K562 (cell line): ENCODE measurements at regions not wholly inside any gene's neighbourhood (a gene's known extent, or its start where the extent isn't known, plus 50 kb on each side); places are given as distances from the start of the nearest gene placed in this dataset.

Experiments
- CREBBP ChIP-seq: IDR thresholded peaks from one replicate; pipeline ENCODE4 v1.6.1; 2012; ENCODE audit warnings: low read depth, mild to moderate bottlenecking, control low read depth, inconsistent platforms, low read length
- HNRNPK ChIP-seq: fragments of 200-400 bp; formaldehyde crosslinking; IDR thresholded peaks from one replicate; pipeline ENCODE4 v1.6.1; 2018; ENCODE audit warnings: mild to moderate bottlenecking, low read depth, low read length; ENCODE audit not compliant: poor library complexity, severe bottlenecking
- MTF1 ChIP-seq: fragments of 250-450 bp; sonication (Bioruptor Pico); IDR thresholded peaks from 2 replicates; pipeline ENCODE4 v1.9.0; 2021; ENCODE audit warnings: moderate library complexity, mild to moderate bottlenecking, inconsistent platforms, borderline replicate concordance
- NUFIP1 ChIP-seq: fragments of 450-650 bp; IDR thresholded peaks from 2 replicates; pipeline ENCODE4 v1.6.1; 2018; ENCODE audit not compliant: partially characterized antibody
- PCBP2 ChIP-seq: fragments of 200-400 bp; formaldehyde crosslinking; IDR thresholded peaks from 2 replicates; pipeline ENCODE4 v1.6.1; 2018; ENCODE audit warnings: low read length, low read depth, mild to moderate bottlenecking, moderate library complexity; ENCODE audit not compliant: poor library complexity, severe bottlenecking
- PKNOX1 ChIP-seq: fragments of 450-650 bp; IDR thresholded peaks from 2 replicates; pipeline ENCODE4 v1.6.1; 2016
- POLR2B ChIP-seq: fragments of 450-650 bp; IDR thresholded peaks from 2 replicates; pipeline ENCODE4 v1.6.1; 2018; ENCODE audit warnings: low read depth; ENCODE audit not compliant: partially characterized antibody
- RERE ChIP-seq: sonication (generic); formaldehyde crosslinking; IDR thresholded peaks from 2 replicates; pipeline ENCODE4 v1.8.0; 2023; ENCODE audit warnings: missing genetic modification reagents, mild to moderate bottlenecking, borderline replicate concordance
- YBX1 ChIP-seq: fragments of 450-650 bp; IDR thresholded peaks from 2 replicates; pipeline ENCODE4 v1.7.1; 2016; ENCODE audit warnings: mild to moderate bottlenecking
- ZBTB2 ChIP-seq: fragments of 450-650 bp; IDR thresholded peaks from 2 replicates; pipeline ENCODE4 v1.6.1; 2016; ENCODE audit warnings: antibody characterized with exemption
- TF ChIP-seq, protein P1 (sequence below): fragments of 450-650 bp; formaldehyde crosslinking; IDR thresholded peaks from 2 replicates; pipeline ENCODE4 v1.4.0; 2022; ENCODE audit warnings: mild to moderate bottlenecking, moderate library complexity
- TF ChIP-seq, protein P2 (sequence below): fragments of 250-450 bp; sonication (Bioruptor Pico); IDR thresholded peaks from 2 replicates; pipeline ENCODE4 v1.4.0; 2020; ENCODE audit warnings: mild to moderate bottlenecking, moderate library complexity

GRCh38 chr4:136800248-136800647 lies 732.0 kb downstream of the PCDH18 start (continued):
- no peak for TF ChIP-seq RERE
- TF ChIP-seq MTF1 (CRISPR knock-in tag) = no peak
- TF ChIP-seq YBX1 = no peak
- no peak for TF ChIP-seq POLR2B
- TF ChIP-seq, protein P1, sequence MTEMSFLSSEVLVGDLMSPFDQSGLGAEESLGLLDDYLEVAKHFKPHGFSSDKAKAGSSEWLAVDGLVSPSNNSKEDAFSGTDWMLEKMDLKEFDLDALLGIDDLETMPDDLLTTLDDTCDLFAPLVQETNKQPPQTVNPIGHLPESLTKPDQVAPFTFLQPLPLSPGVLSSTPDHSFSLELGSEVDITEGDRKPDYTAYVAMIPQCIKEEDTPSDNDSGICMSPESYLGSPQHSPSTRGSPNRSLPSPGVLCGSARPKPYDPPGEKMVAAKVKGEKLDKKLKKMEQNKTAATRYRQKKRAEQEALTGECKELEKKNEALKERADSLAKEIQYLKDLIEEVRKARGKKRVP = no peak
- no peak for TF ChIP-seq PKNOX1
- TF ChIP-seq PCBP2 = no peak
- TF ChIP-seq CREBBP = no peak
- TF ChIP-seq, protein P2, sequence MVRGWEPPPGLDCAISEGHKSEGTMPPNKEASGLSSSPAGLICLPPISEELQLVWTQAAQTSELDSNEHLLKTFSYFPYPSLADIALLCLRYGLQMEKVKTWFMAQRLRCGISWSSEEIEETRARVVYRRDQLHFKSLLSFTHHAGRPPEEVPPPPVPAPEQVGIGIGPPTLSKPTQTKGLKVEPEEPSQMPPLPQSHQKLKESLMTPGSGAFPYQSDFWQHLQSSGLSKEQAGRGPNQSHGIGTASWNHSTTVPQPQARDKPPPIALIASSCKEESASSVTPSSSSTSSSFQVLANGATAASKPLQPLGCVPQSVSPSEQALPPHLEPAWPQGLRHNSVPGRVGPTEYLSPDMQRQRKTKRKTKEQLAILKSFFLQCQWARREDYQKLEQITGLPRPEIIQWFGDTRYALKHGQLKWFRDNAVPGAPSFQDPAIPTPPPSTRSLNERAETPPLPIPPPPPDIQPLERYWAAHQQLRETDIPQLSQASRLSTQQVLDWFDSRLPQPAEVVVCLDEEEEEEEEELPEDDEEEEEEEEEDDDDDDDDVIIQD (CRISPR knock-in tag) = no peak
- TF ChIP-seq NUFIP1 = no peak
- no peak for TF ChIP-seq ZBTB2
- TF ChIP-seq HNRNPK = no peak
